Fibroblast of the conjunctiva (primary cell): ENCODE measurements at regions not wholly inside any gene's neighbourhood (a gene's known extent, or its start where the extent isn't known, plus 50 kb on each side); places are given as distances from the start of the nearest gene placed in this dataset.
"Not testable (repeated sequence)": the region's sequence is repeated elsewhere in the genome, so short reads cannot be mapped to it uniquely, and the experiment has no call there.

ENCODE experiments used
- DNase-seq: peaks from one replicate; pipeline ENCODE4 v3.0.0-alpha.2; 2010; ENCODE audit warnings: low read depth

- no peak for DNase-seq
These were observed 228.9 kb downstream of the RNF144A start for GRCh38 chr2:7146151-7146550.

GRCh38 chr2:7154656-7155055 lies 237.4 kb downstream of the RNF144A start:
- DNase-seq = no peak

GRCh38 chr2:7161501-7161900 lies 244.3 kb downstream of the RNF144A start:
- DNase-seq = no peak

- DNase-seq = no peak
These were observed 248.5 kb downstream of the RNF144A start for GRCh38 chr2:7165736-7166135.

- DNase-seq = no peak
These were observed 250.7 kb downstream of the RNF144A start for GRCh38 chr2:7167801-7168411.

GRCh38 chr2:7169593-7169992 lies 252.4 kb downstream of the RNF144A start:
- no peak for DNase-seq

GRCh38 chr2:7178996-7179395 lies 261.8 kb downstream of the RNF144A start:
- DNase-seq = not testable (repeated sequence)

- no peak for DNase-seq
These were observed 263.6 kb downstream of the RNF144A start for GRCh38 chr2:7180638-7181370.

- DNase-seq = no peak
These were observed 265.3 kb downstream of the RNF144A start for GRCh38 chr2:7182525-7182924.

- no peak for DNase-seq
These were observed 271.9 kb downstream of the RNF144A start for GRCh38 chr2:7189106-7189505.

- DNase-seq = no peak
These were observed 273.5 kb downstream of the RNF144A start for GRCh38 chr2:7190587-7191324.

- DNase-seq = peak; percentile 79
These were observed 274.7 kb downstream of the RNF144A start for GRCh38 chr2:7191932-7192331.

- DNase-seq = no peak
These were observed 276.2 kb downstream of the RNF144A start for GRCh38 chr2:7193457-7193856.

- DNase-seq = no peak
These were observed 277.7 kb downstream of the RNF144A start for GRCh38 chr2:7194950-7195349.

- no peak for DNase-seq
These were observed 279.7 kb downstream of the RNF144A start for GRCh38 chr2:7196883-7197282.

GRCh38 chr2:7201851-7202250 lies 284.6 kb downstream of the RNF144A start:
- DNase-seq = no peak

GRCh38 chr2:7203056-7203467 lies 285.9 kb downstream of the RNF144A start:
- peak; percentile 68 for DNase-seq

- no peak for DNase-seq
These were observed 288.1 kb downstream of the RNF144A start for GRCh38 chr2:7205151-7205830.

- DNase-seq = no peak
These were observed 289.0 kb downstream of the RNF144A start for GRCh38 chr2:7206111-7206810.

- no peak for DNase-seq
These were observed 290.4 kb downstream of the RNF144A start for GRCh38 chr2:7207631-7208030.

- no peak for DNase-seq
These were observed 292.7 kb downstream of the RNF144A start for GRCh38 chr2:7209757-7210555.
